GM11168 (cell line): ENCODE measurements at regions not wholly inside any gene's neighbourhood (a gene's known extent, or its start where the extent isn't known, plus 50 kb on each side); places are given as distances from the start of the nearest gene placed in this dataset.

Source experiments
- in situ Hi-C: fragments of 300-500 bp; cut with MboI; formaldehyde crosslinking; loops from one replicate; pipeline ENCODE4 v1.12.0; 2022; ENCODE audit warnings: low sequenced_read_pairs; ENCODE audit not compliant: unreplicated experiment

- in situ Hi-C loops, result loop anchor here (25.0 kb wide), 1 partner anchor 302 kb away; the partner anchor contains the start of gene KCTD15
Observed at GRCh38 chr19:34089566-34089965, 82.7 kb upstream of the LSM14A start.

GRCh38 chr19:34094960-34095359, 77.3 kb upstream of the LSM14A start:
- in situ Hi-C loops, result loop anchor here (25.0 kb wide), 1 partner anchor 308 kb away; the partner anchor contains the start of gene KCTD15

- in situ Hi-C loops, result loop anchor here (25.0 kb wide), 1 partner anchor 308 kb away; the partner anchor contains the start of gene KCTD15
Observed at GRCh38 chr19:34095411-34095810, 76.9 kb upstream of the LSM14A start.

- in situ Hi-C loops, result loop anchor here (25.0 kb wide), 1 partner anchor 309 kb away; the partner anchor contains the start of gene KCTD15
Observed at GRCh38 chr19:34096020-34096915, 76.0 kb upstream of the LSM14A start.

GRCh38 chr19:34104096-34104495, 68.2 kb upstream of the LSM14A start:
- in situ Hi-C loops, result no loop called here

GRCh38 chr19:34104557-34104956, 67.7 kb upstream of the LSM14A start:
- in situ Hi-C loops, result no loop called here

- in situ Hi-C loops, result no loop called here
Observed at GRCh38 chr19:34109596-34109995, 62.7 kb upstream of the LSM14A start.

- in situ Hi-C loops, result no loop called here
Observed at GRCh38 chr19:34118879-34119748, 53.2 kb upstream of the LSM14A start.

GRCh38 chr19:34120141-34120540, 52.2 kb upstream of the LSM14A start:
- in situ Hi-C loops, result no loop called here

GRCh38 chr19:34120846-34121639, 51.3 kb upstream of the LSM14A start:
- in situ Hi-C loops, result no loop called here
